ENCODE measurements at regions not wholly inside any gene's neighbourhood (a gene's known extent, or its start where the extent isn't known, plus 50 kb on each side); places are given as distances from the start of the nearest gene placed in this dataset.

- no peak for FAIRE-seq
- intact Hi-C loops (cut with micrococcal nuclease; ENCODE audit: unreplicated experiment): no loop called here
- BruUV-seq (replicated peaks): no TSS peak
Observed at GRCh38 chr4:97235521-97235920, 907.8 kb downstream of the STPG2 start.

More at GRCh38 chr4:97235521-97235920, 907.8 kb downstream of the STPG2 start:
- H3K27ac ChIP-seq (ENCODE audit: control insufficient read depth, insufficient read depth): no peak overlapping the region
- H3K36me3 ChIP-seq (ENCODE audit: control insufficient read depth in 2 of 2, insufficient read depth in 2 of 2, low read length in 1 of 2): no peaks in the 10 kb centered on the region
- RAD21 ChIA-PET (ENCODE audit: unreplicated experiment): no interaction called here
- TF ChIP-seq CREM (IDR thresholded peaks at IDR 0.05; ENCODE audit: low read depth) (no peak), YBX1 (IDR thresholded peaks at IDR 0.05) (no peak), MLLT1 (IDR thresholded peaks at IDR 0.05) (no peak), GATAD2B (conservative IDR thresholded peaks at IDR 0.05; ENCODE audit: low read depth) (no peak), TBL1XR1 (IDR thresholded peaks at IDR 0.05; ENCODE audit: low read depth, low read length) (no peak), PAX8 (IDR thresholded peaks at IDR 0.05) (no peak), NRF1 (conservative IDR thresholded peaks at IDR 0.05; ENCODE audit: low read depth, low read length) (no peak), SUZ12 (IDR thresholded peaks at IDR 0.05; ENCODE audit: unreplicated experiment) (no peak), YY1 (IDR thresholded peaks at IDR 0.05; ENCODE audit: low read depth, low read length) (no peak), CTCF (IDR thresholded peaks at IDR 0.05 in 2 of 3, conservative IDR thresholded peaks at IDR 0.05 in 1 of 3; ENCODE audit: control insufficient read depth in 2 of 3, extremely low read depth in 1 of 3, insufficient read depth in 1 of 3, low read depth in 3 of 3, low read length in 3 of 3) (no peak), PKNOX1 (IDR thresholded peaks at IDR 0.05) (no peak), EED (IDR thresholded peaks at IDR 0.05; ENCODE audit: low read depth) (no peak), BACH1 (IDR thresholded peaks at IDR 0.05; ENCODE audit: borderline replicate concordance) (no peak)
- SMC1A ChIA-PET (ENCODE audit: uncharacterized antibody, unreplicated experiment): no interaction called here
- no peak overlapping the region for H3K4me3 ChIP-seq
- ATAC-seq (no peak), DNase-seq (ENCODE audit: low read depth, low spot score) (no peak)
- in situ Hi-C loops (cut with MboI): no loop called here
- H3K9ac ChIP-seq (ENCODE audit: control insufficient read depth, insufficient read depth, low read length): no peak overlapping the region
- CTCF ChIA-PET: no interaction called here
- no peaks in the 10 kb centered on the region for H4K20me1 ChIP-seq (ENCODE audit: control insufficient read depth, insufficient read depth)
- no peak overlapping the region for H3K4me2 ChIP-seq (ENCODE audit: control insufficient read depth, insufficient read depth)
- H3K79me2 ChIP-seq (ENCODE audit: control insufficient read depth, insufficient read depth, low read length): no peaks in the 10 kb centered on the region
- POLR2A ChIA-PET: no interaction called here
- H3K4me1 ChIP-seq (ENCODE audit: control insufficient read depth, insufficient read depth, low read length): no peaks in the 10 kb centered on the region
- no peaks in the 10 kb centered on the region for H3K27me3 ChIP-seq (replicated peaks in 1 of 2; ENCODE audit: control insufficient read depth in 2 of 2, insufficient read depth in 2 of 2, low read length in 1 of 2)
- no peaks in the 10 kb centered on the region for H3K9me3 ChIP-seq (replicated peaks; ENCODE audit: control insufficient read depth, insufficient read depth, low read length)
- WGBS (ENCODE audit: insufficient coverage, insufficient replicate concordance, low lambda C conversion rate, missing lambda C conversion rate): 2% methylated on average over 3 of the region's 3 CpGs
- no peak overlapping the region for H2AFZ ChIP-seq (ENCODE audit: control insufficient read depth, low read depth, low read length)

Data from GM12878 (cell line).